ENCODE measurements at regions not wholly inside any gene's neighbourhood (a gene's known extent, or its start where the extent isn't known, plus 50 kb on each side); places are given as distances from the start of the nearest gene placed in this dataset.

DNA sequence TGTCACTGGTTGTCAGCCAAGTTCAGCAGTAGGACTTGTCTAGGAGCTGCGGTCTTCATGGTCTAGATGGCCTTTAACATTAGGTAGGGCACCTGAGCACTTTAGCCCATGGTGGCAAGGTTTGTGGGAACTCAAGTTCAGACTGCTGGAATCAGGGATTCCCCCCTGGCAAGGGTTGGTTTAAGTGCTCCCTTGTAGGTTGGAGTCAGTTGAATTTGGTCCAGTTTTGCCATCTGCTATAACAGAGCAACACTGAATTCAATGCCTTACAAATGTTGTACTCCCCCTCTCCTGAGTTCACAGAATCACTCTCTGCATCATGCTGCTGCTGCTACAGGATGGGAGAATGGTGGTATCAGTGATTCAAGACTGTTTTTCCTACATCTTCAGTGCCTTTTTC lies 509.3 kb downstream of the VGLL3 start:
- Histone ChIP-seq H3K9ac (no peak overlapping the region), H3K9me2 (ENCODE audit: insufficient read depth) (no peaks in the 10 kb centered on the region), H3K4me3 (no peak overlapping the region), H3K27me3 (replicated peaks; ENCODE audit: insufficient read depth) (no peaks in the 10 kb centered on the region), H3K4me2 (ENCODE audit: unreplicated experiment) (no peak overlapping the region), H4K20me1 (ENCODE audit: insufficient read depth) (no peaks in the 10 kb centered on the region), H3K36me3 (ENCODE audit: low read depth) (no peaks in the 10 kb centered on the region), H3K79me2 (ENCODE audit: insufficient read depth) (no peaks in the 10 kb centered on the region), H3F3A (ENCODE audit: insufficient read depth) (no peaks in the 10 kb centered on the region), H3K27ac (no peak overlapping the region), H3K4me1 (ENCODE audit: insufficient read depth) (no peaks in the 10 kb centered on the region), H3K9me3 (ENCODE audit: low read depth) (no peaks in the 10 kb centered on the region), H2AFZ (no peak overlapping the region)
- in situ Hi-C loops (cut with MboI) = no loop called here
- WGBS, 2 experiments (ENCODE audit: low coverage in 1 of 2, low lambda C conversion rate in 2 of 2, missing lambda C conversion rate in 2 of 2) = 0% methylated on average over 1 of the region's 1 CpG
- TF ChIP-seq EZH2phosphoT487 (IDR thresholded peaks at IDR 0.05; ENCODE audit: insufficient read depth, low read depth) (no peak), EZH2 (IDR thresholded peaks at IDR 0.05; ENCODE audit: insufficient read depth, poor library complexity, severe bottlenecking) (no peak)
- DNase-seq = no peak

DNA sequence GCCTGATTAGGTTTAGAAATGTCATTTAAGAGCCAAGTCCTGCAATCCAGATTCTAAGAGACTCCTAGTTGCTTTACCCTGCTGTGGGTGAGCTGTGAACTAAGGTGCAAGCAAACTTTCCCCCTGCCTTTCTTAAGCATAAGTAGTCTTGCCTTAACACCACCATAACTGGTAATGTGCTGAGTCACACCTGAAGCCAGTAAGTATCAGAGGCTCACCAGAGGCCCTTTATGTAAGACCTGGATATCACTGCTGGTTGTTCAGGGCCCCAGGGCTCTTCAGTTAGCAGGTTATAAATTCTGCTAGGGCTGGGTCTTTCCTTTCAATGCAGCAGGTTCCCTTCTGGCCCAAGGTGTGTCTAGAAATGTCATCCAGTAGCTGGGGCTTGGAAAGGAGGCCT lies 509.9 kb downstream of the VGLL3 start:
- in situ Hi-C loops (cut with MboI) = no loop called here
- Histone ChIP-seq H3K9ac (no peak overlapping the region), H3K4me2 (ENCODE audit: unreplicated experiment) (no peak overlapping the region), H4K20me1 (ENCODE audit: insufficient read depth) (no peaks in the 10 kb centered on the region), H3K27ac (no peak overlapping the region), H3F3A (ENCODE audit: insufficient read depth) (no peaks in the 10 kb centered on the region), H3K36me3 (ENCODE audit: low read depth) (no peaks in the 10 kb centered on the region), H3K4me3 (no peak overlapping the region), H3K79me2 (ENCODE audit: insufficient read depth) (no peaks in the 10 kb centered on the region), H3K9me3 (ENCODE audit: low read depth) (no peaks in the 10 kb centered on the region), H3K4me1 (ENCODE audit: insufficient read depth) (no peaks in the 10 kb centered on the region), H2AFZ (no peak overlapping the region), H3K9me2 (ENCODE audit: insufficient read depth) (no peaks in the 10 kb centered on the region), H3K27me3 (replicated peaks; ENCODE audit: insufficient read depth) (no peaks in the 10 kb centered on the region)
- no peak for DNase-seq
- no peak for TF ChIP-seq EZH2phosphoT487 (IDR thresholded peaks at IDR 0.05; ENCODE audit: insufficient read depth, low read depth)
- no peak for TF ChIP-seq EZH2 (IDR thresholded peaks at IDR 0.05; ENCODE audit: insufficient read depth, poor library complexity, severe bottlenecking)

DNA sequence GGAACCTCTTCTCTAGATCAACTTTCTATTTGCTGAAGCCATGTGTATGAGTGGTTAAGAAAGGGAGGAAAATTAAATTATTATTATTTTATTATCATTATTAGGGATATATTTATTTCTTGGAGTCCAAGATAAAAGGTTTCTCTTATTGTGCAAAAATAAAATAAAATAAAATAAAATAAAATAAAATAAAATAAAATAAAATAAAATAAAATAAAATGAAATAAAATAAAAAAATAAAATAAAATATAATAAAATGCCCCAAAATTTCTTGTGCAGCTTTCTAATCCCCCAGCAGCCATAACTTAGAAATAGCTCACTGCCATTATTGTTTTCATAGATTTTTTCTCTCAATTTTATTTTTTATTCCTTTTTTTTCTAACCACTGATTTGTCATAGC lies 526.8 kb downstream of the VGLL3 start:
- H3K9ac ChIP-seq = no peak overlapping the region
- in situ Hi-C loops (cut with MboI) = no loop called here
- H3K27me3 ChIP-seq (replicated peaks; ENCODE audit: insufficient read depth) = no peaks in the 10 kb centered on the region
- H3K9me2 ChIP-seq (ENCODE audit: insufficient read depth) = no peaks in the 10 kb centered on the region
- TF ChIP-seq EZH2phosphoT487 (IDR thresholded peaks at IDR 0.05; ENCODE audit: insufficient read depth, low read depth) = no peak
- no peak for TF ChIP-seq EZH2 (IDR thresholded peaks at IDR 0.05; ENCODE audit: insufficient read depth, poor library complexity, severe bottlenecking)
- H3K4me2 ChIP-seq (ENCODE audit: unreplicated experiment) = no peak overlapping the region
- H3K27ac ChIP-seq = no peak overlapping the region
- H3K4me3 ChIP-seq = no peak overlapping the region
- no peak overlapping the region for H2AFZ ChIP-seq
- no peaks in the 10 kb centered on the region for H3K4me1 ChIP-seq (ENCODE audit: insufficient read depth)
- H3K79me2 ChIP-seq (ENCODE audit: insufficient read depth) = no peaks in the 10 kb centered on the region
- no peak for DNase-seq
- no peaks in the 10 kb centered on the region for H4K20me1 ChIP-seq (ENCODE audit: insufficient read depth)
- H3F3A ChIP-seq (ENCODE audit: insufficient read depth) = no peaks in the 10 kb centered on the region
- no peaks in the 10 kb centered on the region for H3K36me3 ChIP-seq (ENCODE audit: low read depth)
- H3K9me3 ChIP-seq (ENCODE audit: low read depth) = no peaks in the 10 kb centered on the region

DNA sequence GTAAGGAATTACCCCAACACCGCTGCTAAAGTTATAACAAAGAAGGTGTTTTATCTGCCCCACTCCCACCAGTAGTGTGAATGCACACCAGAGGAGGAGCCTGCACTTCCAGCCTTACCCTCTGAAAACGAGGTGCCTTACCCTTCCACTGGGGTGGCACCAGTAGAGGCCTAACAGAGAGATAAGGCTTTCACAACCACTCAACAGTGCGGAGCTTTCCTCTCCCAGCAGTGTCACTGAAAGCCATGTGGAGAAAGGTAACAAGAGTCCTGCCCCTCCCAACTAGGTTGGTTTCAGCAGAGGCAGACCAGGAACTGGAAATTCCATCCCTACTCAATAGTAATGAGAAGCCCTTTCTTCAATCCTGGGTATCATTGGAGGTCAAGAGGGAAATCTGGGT lies 539.2 kb downstream of the VGLL3 start:
- 17 to 24% methylated on average over 3 of the region's 3 CpGs for WGBS, 2 experiments (ENCODE audit: low coverage in 1 of 2, low lambda C conversion rate in 2 of 2, missing lambda C conversion rate in 2 of 2)
- Histone ChIP-seq H3K4me2 (ENCODE audit: unreplicated experiment) (no peak overlapping the region), H3K4me3 (no peak overlapping the region), H2AFZ (no peak overlapping the region), H3K9me2 (ENCODE audit: insufficient read depth) (no peaks in the 10 kb centered on the region), H3K79me2 (ENCODE audit: insufficient read depth) (no peaks in the 10 kb centered on the region), H3K9me3 (ENCODE audit: low read depth) (no peaks in the 10 kb centered on the region), H3K9ac (no peak overlapping the region), H3K4me1 (ENCODE audit: insufficient read depth) (no peaks in the 10 kb centered on the region), H4K20me1 (ENCODE audit: insufficient read depth) (no peaks in the 10 kb centered on the region), H3K27ac (no peak overlapping the region), H3K36me3 (ENCODE audit: low read depth) (no peaks in the 10 kb centered on the region), H3K27me3 (replicated peaks; ENCODE audit: insufficient read depth) (no peaks in the 10 kb centered on the region), H3F3A (ENCODE audit: insufficient read depth) (no peaks in the 10 kb centered on the region)
- TF ChIP-seq EZH2 (IDR thresholded peaks at IDR 0.05; ENCODE audit: insufficient read depth, poor library complexity, severe bottlenecking) (no peak), EZH2phosphoT487 (IDR thresholded peaks at IDR 0.05; ENCODE audit: insufficient read depth, low read depth) (no peak)
- DNase-seq = no peak
- in situ Hi-C loops (cut with MboI) = no loop called here

DNA sequence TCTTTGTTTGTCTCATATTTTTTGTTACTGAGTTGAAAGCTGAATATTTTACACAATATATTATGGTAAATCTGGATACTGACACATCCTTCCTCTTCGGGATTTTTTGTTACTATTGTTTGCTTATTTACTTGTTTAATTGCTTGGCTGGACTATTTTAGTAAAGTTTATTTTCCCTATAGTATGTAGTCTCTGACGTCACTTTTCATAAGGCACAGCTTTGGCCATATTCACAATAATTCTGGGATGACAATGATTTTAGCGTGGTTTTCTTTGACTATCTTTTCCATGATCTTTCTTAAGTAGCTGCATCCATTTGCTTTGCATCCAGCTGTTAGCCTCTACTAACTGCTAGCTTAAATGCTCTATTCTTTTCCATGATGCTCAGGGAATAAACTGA lies 552.4 kb downstream of the VGLL3 start:
- Histone ChIP-seq H3K4me1 (ENCODE audit: insufficient read depth) (no peaks in the 10 kb centered on the region), H3K9ac (no peak overlapping the region), H3K27ac (no peak overlapping the region), H3K4me2 (ENCODE audit: unreplicated experiment) (no peak overlapping the region), H3K9me3 (ENCODE audit: low read depth) (no peaks in the 10 kb centered on the region), H3K36me3 (ENCODE audit: low read depth) (no peaks in the 10 kb centered on the region), H3K4me3 (no peak overlapping the region), H3K9me2 (ENCODE audit: insufficient read depth) (no peaks in the 10 kb centered on the region), H3K79me2 (ENCODE audit: insufficient read depth) (no peaks in the 10 kb centered on the region), H3K27me3 (replicated peaks; ENCODE audit: insufficient read depth) (no peaks in the 10 kb centered on the region), H4K20me1 (ENCODE audit: insufficient read depth) (no peaks in the 10 kb centered on the region), H3F3A (ENCODE audit: insufficient read depth) (no peaks in the 10 kb centered on the region), H2AFZ (no peak overlapping the region)
- in situ Hi-C loops (cut with MboI) = no loop called here
- WGBS, 2 experiments (ENCODE audit: low coverage in 1 of 2, low lambda C conversion rate in 2 of 2, missing lambda C conversion rate in 2 of 2) = 19 to 26% methylated on average over 3 of the region's 3 CpGs
- DNase-seq = no peak
- TF ChIP-seq EZH2 (IDR thresholded peaks at IDR 0.05; ENCODE audit: insufficient read depth, poor library complexity, severe bottlenecking) (no peak), EZH2phosphoT487 (IDR thresholded peaks at IDR 0.05; ENCODE audit: insufficient read depth, low read depth) (no peak)

All from GM23248 (cell line).